ENCODE measurements at regions not wholly inside any gene's neighbourhood (a gene's known extent, or its start where the extent isn't known, plus 50 kb on each side); places are given as distances from the start of the nearest gene placed in this dataset.

GRCh38 chr13:33490461-33491327 is 205.1 kb upstream of the STARD13 start:
- H3K4me3 ChIP-seq (ENCODE audit: low read length): no peak overlapping the region
- H3K27ac ChIP-seq (ENCODE audit: low read length): no peak overlapping the region
- no peaks in the 10 kb centered on the region for H3K9me3 ChIP-seq (ENCODE audit: control insufficient read depth, insufficient read depth, low read length)
- no peaks in the 10 kb centered on the region for H3K4me1 ChIP-seq (ENCODE audit: control insufficient read depth, insufficient read depth, low read length)
- peak; percentile 52 for DNase-seq (ENCODE audit: low read depth, low spot score)
- WGBS (ENCODE audit: insufficient coverage, insufficient read length): no CpG with 5 or more reads among the region's 17 CpGs
- H3K36me3 ChIP-seq (ENCODE audit: control insufficient read depth, insufficient read depth, low read length): no peaks in the 10 kb centered on the region
- H3K27me3 ChIP-seq (ENCODE audit: control insufficient read depth, insufficient read depth, low read length): no peaks in the 10 kb centered on the region

- Histone ChIP-seq H3K9me3 (ENCODE audit: control insufficient read depth, insufficient read depth, low read length) (no peaks in the 10 kb centered on the region), H3K4me3 (ENCODE audit: low read length) (no peak overlapping the region), H3K27me3 (ENCODE audit: control insufficient read depth, insufficient read depth, low read length) (no peaks in the 10 kb centered on the region), H3K27ac (ENCODE audit: low read length) (no peak overlapping the region), H3K4me1 (ENCODE audit: control insufficient read depth, insufficient read depth, low read length) (no peaks in the 10 kb centered on the region), H3K36me3 (ENCODE audit: control insufficient read depth, insufficient read depth, low read length) (no peaks in the 10 kb centered on the region)
- WGBS (ENCODE audit: insufficient coverage, insufficient read length): no CpG with 5 or more reads among the region's 6 CpGs
- DNase-seq (ENCODE audit: low read depth, low spot score): no peak
These were observed 208.3 kb upstream of the STARD13 start for GRCh38 chr13:33493672-33494365.

- H3K27ac ChIP-seq (ENCODE audit: low read length): no peak overlapping the region
- no peak overlapping the region for H3K4me3 ChIP-seq (ENCODE audit: low read length)
- DNase-seq (ENCODE audit: low read depth, low spot score): no peak
- no peaks in the 10 kb centered on the region for H3K4me1 ChIP-seq (ENCODE audit: control insufficient read depth, insufficient read depth, low read length)
- WGBS (ENCODE audit: insufficient coverage, insufficient read length): no CpG with 5 or more reads among the region's 4 CpGs
- no peaks in the 10 kb centered on the region for H3K27me3 ChIP-seq (ENCODE audit: control insufficient read depth, insufficient read depth, low read length)
- H3K36me3 ChIP-seq (ENCODE audit: control insufficient read depth, insufficient read depth, low read length): no peaks in the 10 kb centered on the region
- H3K9me3 ChIP-seq (ENCODE audit: control insufficient read depth, insufficient read depth, low read length): no peaks in the 10 kb centered on the region
These were observed 209.1 kb upstream of the STARD13 start for GRCh38 chr13:33494596-33495204.

GRCh38 chr13:33496336-33496735 is 210.8 kb upstream of the STARD13 start:
- H3K4me1 ChIP-seq (ENCODE audit: control insufficient read depth, insufficient read depth, low read length): no peaks in the 10 kb centered on the region
- no peaks in the 10 kb centered on the region for H3K36me3 ChIP-seq (ENCODE audit: control insufficient read depth, insufficient read depth, low read length)
- no peak for DNase-seq (ENCODE audit: low read depth, low spot score)
- H3K27me3 ChIP-seq (ENCODE audit: control insufficient read depth, insufficient read depth, low read length): no peaks in the 10 kb centered on the region
- H3K9me3 ChIP-seq (ENCODE audit: control insufficient read depth, insufficient read depth, low read length): no peaks in the 10 kb centered on the region
- no peak overlapping the region for H3K27ac ChIP-seq (ENCODE audit: low read length)
- H3K4me3 ChIP-seq (ENCODE audit: low read length): no peak overlapping the region

- Histone ChIP-seq H3K36me3 (ENCODE audit: control insufficient read depth, insufficient read depth, low read length) (no peaks in the 10 kb centered on the region), H3K9me3 (ENCODE audit: control insufficient read depth, insufficient read depth, low read length) (no peaks in the 10 kb centered on the region), H3K27me3 (ENCODE audit: control insufficient read depth, insufficient read depth, low read length) (no peaks in the 10 kb centered on the region), H3K4me3 (ENCODE audit: low read length) (no peak overlapping the region), H3K27ac (ENCODE audit: low read length) (no peak overlapping the region), H3K4me1 (ENCODE audit: control insufficient read depth, insufficient read depth, low read length) (no peaks in the 10 kb centered on the region)
- WGBS (ENCODE audit: insufficient coverage, insufficient read length): no CpG with 5 or more reads among the region's 4 CpGs
- DNase-seq (ENCODE audit: low read depth, low spot score): no peak
These were observed 211.7 kb upstream of the STARD13 start for GRCh38 chr13:33497146-33497845.

- H3K27me3 ChIP-seq (ENCODE audit: control insufficient read depth, insufficient read depth, low read length): no peaks in the 10 kb centered on the region
- H3K9me3 ChIP-seq (ENCODE audit: control insufficient read depth, insufficient read depth, low read length): no peaks in the 10 kb centered on the region
- WGBS (ENCODE audit: insufficient coverage, insufficient read length): no CpG with 5 or more reads among the region's 1 CpG
- no peak overlapping the region for H3K4me3 ChIP-seq (ENCODE audit: low read length)
- H3K4me1 ChIP-seq (ENCODE audit: control insufficient read depth, insufficient read depth, low read length): no peaks in the 10 kb centered on the region
- no peak overlapping the region for H3K27ac ChIP-seq (ENCODE audit: low read length)
- DNase-seq (ENCODE audit: low read depth, low spot score): no peak
- no peaks in the 10 kb centered on the region for H3K36me3 ChIP-seq (ENCODE audit: control insufficient read depth, insufficient read depth, low read length)
These were observed 222.5 kb upstream of the STARD13 start for GRCh38 chr13:33508060-33508459.

- no peaks in the 10 kb centered on the region for H3K36me3 ChIP-seq (ENCODE audit: control insufficient read depth, insufficient read depth, low read length)
- no peak overlapping the region for H3K27ac ChIP-seq (ENCODE audit: low read length)
- H3K4me1 ChIP-seq (ENCODE audit: control insufficient read depth, insufficient read depth, low read length): no peaks in the 10 kb centered on the region
- H3K27me3 ChIP-seq (ENCODE audit: control insufficient read depth, insufficient read depth, low read length): no peaks in the 10 kb centered on the region
- H3K9me3 ChIP-seq (ENCODE audit: control insufficient read depth, insufficient read depth, low read length): no peaks in the 10 kb centered on the region
- no CpG with 5 or more reads among the region's 5 CpGs for WGBS (ENCODE audit: insufficient coverage, insufficient read length)
- H3K4me3 ChIP-seq (ENCODE audit: low read length): no peak overlapping the region
- DNase-seq (ENCODE audit: low read depth, low spot score): no peak
These were observed 224.2 kb upstream of the STARD13 start for GRCh38 chr13:33509642-33510229.

- H3K36me3 ChIP-seq (ENCODE audit: control insufficient read depth, insufficient read depth, low read length): no peaks in the 10 kb centered on the region
These were observed 224.9 kb upstream of the STARD13 start for GRCh38 chr13:33510350-33510970.

GRCh38 chr13:33512880-33513554 is 227.5 kb upstream of the STARD13 start:
- Histone ChIP-seq H3K36me3 (ENCODE audit: control insufficient read depth, insufficient read depth, low read length) (no peaks in the 10 kb centered on the region), H3K27me3 (ENCODE audit: control insufficient read depth, insufficient read depth, low read length) (no peaks in the 10 kb centered on the region), H3K4me1 (ENCODE audit: control insufficient read depth, insufficient read depth, low read length) (no peaks in the 10 kb centered on the region), H3K9me3 (ENCODE audit: control insufficient read depth, insufficient read depth, low read length) (no peaks in the 10 kb centered on the region), H3K4me3 (ENCODE audit: low read length) (no peak overlapping the region), H3K27ac (ENCODE audit: low read length) (no peak overlapping the region)
- no peak for DNase-seq (ENCODE audit: low read depth, low spot score)
- WGBS (ENCODE audit: insufficient coverage, insufficient read length): no CpG with 5 or more reads among the region's 2 CpGs

More at GRCh38 chr13:33510350-33510970, 224.9 kb upstream of the STARD13 start:
- H3K27ac ChIP-seq (ENCODE audit: low read length): no peak overlapping the region
- no peak overlapping the region for H3K4me3 ChIP-seq (ENCODE audit: low read length)
- no peaks in the 10 kb centered on the region for H3K4me1 ChIP-seq (ENCODE audit: control insufficient read depth, insufficient read depth, low read length)
- no peak for DNase-seq (ENCODE audit: low read depth, low spot score)
- no peaks in the 10 kb centered on the region for H3K27me3 ChIP-seq (ENCODE audit: control insufficient read depth, insufficient read depth, low read length)
- H3K9me3 ChIP-seq (ENCODE audit: control insufficient read depth, insufficient read depth, low read length): no peaks in the 10 kb centered on the region
